Nephron (organoid): ENCODE measurements at regions not wholly inside any gene's neighbourhood (a gene's known extent, or its start where the extent isn't known, plus 50 kb on each side); places are given as distances from the start of the nearest gene placed in this dataset.

ENCODE experiments used
- H3K27ac Mint-ChIP-seq, 3 experiments: 2 replicates each; pipeline ENCODE4 v1.8.0; 2020; ENCODE audit warnings: mixed read lengths in 3 of 3, mild to moderate bottlenecking in 2 of 3, moderate library complexity in 1 of 3
- H3K27me3 Mint-ChIP-seq: 2 replicates; pipeline ENCODE4 v1.8.0; 2021; ENCODE audit warnings: low read depth, mild to moderate bottlenecking, moderate library complexity, mixed read lengths
- H3K36me3 Mint-ChIP-seq: 2 replicates; pipeline ENCODE4 v1.8.0; 2020; ENCODE audit warnings: low read depth, mixed read lengths
- H3K4me1 Mint-ChIP-seq: 2 replicates; pipeline ENCODE4 v1.8.0; 2020; ENCODE audit warnings: mixed read lengths
- H3K4me3 Mint-ChIP-seq, 3 experiments: 2 replicates each; pipeline ENCODE4 v1.8.0; 2020; ENCODE audit warnings: mild to moderate bottlenecking in 3 of 3, mixed read lengths in 3 of 3, moderate library complexity in 2 of 3
- H3K9me3 Mint-ChIP-seq: 2 replicates; pipeline ENCODE4 v1.8.0; 2020; ENCODE audit warnings: mixed read lengths
- CTCF ChIP-seq, 3 experiments: fragments of 200-600 bp; sonication (generic); IDR thresholded peaks; one replicate each; pipeline ENCODE4 v1.5.0; 2021; ENCODE audit warnings: antibody characterized with exemption in 3 of 3; ENCODE audit not compliant: unreplicated experiment in 3 of 3

- Mint-ChIP-seq H3K4me3 (no peak overlapping the region), H3K4me1 (no peaks in the 10 kb centered on the region), H3K9me3 (no peaks in the 10 kb centered on the region), H3K27me3 (no peaks in the 10 kb centered on the region), H3K27ac (no peak overlapping the region), H3K36me3 (no peaks in the 10 kb centered on the region)
- no peak for TF ChIP-seq CTCF (IDR thresholded peaks at IDR 0.05; ENCODE audit: unreplicated experiment in 3 of 3)
Observed at GRCh38 chr13:63206461-63206860, 1790.8 kb upstream of the PCDH20 start.

GRCh38 chr13:63201493-63201892, 1785.8 kb upstream of the PCDH20 start:
- no peaks in the 10 kb centered on the region for H3K9me3 Mint-ChIP-seq
- H3K27ac Mint-ChIP-seq, result no peak overlapping the region
- H3K27me3 Mint-ChIP-seq, result no peaks in the 10 kb centered on the region
- H3K4me1 Mint-ChIP-seq, result no peaks in the 10 kb centered on the region
- no peaks in the 10 kb centered on the region for H3K36me3 Mint-ChIP-seq
- no peak for TF ChIP-seq CTCF (IDR thresholded peaks at IDR 0.05; ENCODE audit: unreplicated experiment in 3 of 3)
- H3K4me3 Mint-ChIP-seq, result no peak overlapping the region

GRCh38 chr13:63199508-63199907, 1783.9 kb upstream of the PCDH20 start:
- no peak overlapping the region for H3K4me3 Mint-ChIP-seq
- no peak for TF ChIP-seq CTCF (IDR thresholded peaks at IDR 0.05; ENCODE audit: unreplicated experiment in 3 of 3)

GRCh38 chr13:63198071-63198470, 1782.4 kb upstream of the PCDH20 start:
- no peaks in the 10 kb centered on the region for H3K36me3 Mint-ChIP-seq
- H3K9me3 Mint-ChIP-seq, result no peaks in the 10 kb centered on the region
- no peaks in the 10 kb centered on the region for H3K27me3 Mint-ChIP-seq
- no peak overlapping the region for H3K27ac Mint-ChIP-seq
- H3K4me1 Mint-ChIP-seq, result no peaks in the 10 kb centered on the region
- H3K4me3 Mint-ChIP-seq, result no peak overlapping the region
- no peak for TF ChIP-seq CTCF (IDR thresholded peaks at IDR 0.05; ENCODE audit: unreplicated experiment in 3 of 3)

More at GRCh38 chr13:63199508-63199907, 1783.9 kb upstream of the PCDH20 start:
- Mint-ChIP-seq H3K27me3 (no peaks in the 10 kb centered on the region), H3K4me1 (no peaks in the 10 kb centered on the region), H3K36me3 (no peaks in the 10 kb centered on the region), H3K9me3 (no peaks in the 10 kb centered on the region), H3K27ac (no peak overlapping the region)

GRCh38 chr13:63195726-63196125, 1780.1 kb upstream of the PCDH20 start:
- H3K27ac Mint-ChIP-seq, result no peak overlapping the region
- no peak for TF ChIP-seq CTCF (IDR thresholded peaks at IDR 0.05; ENCODE audit: unreplicated experiment in 3 of 3)
- no peaks in the 10 kb centered on the region for H3K27me3 Mint-ChIP-seq
- H3K4me1 Mint-ChIP-seq, result no peaks in the 10 kb centered on the region
- H3K4me3 Mint-ChIP-seq, result no peak overlapping the region
- H3K9me3 Mint-ChIP-seq, result no peaks in the 10 kb centered on the region
- H3K36me3 Mint-ChIP-seq, result no peaks in the 10 kb centered on the region

GRCh38 chr13:63190742-63191141, 1775.1 kb upstream of the PCDH20 start:
- no peaks in the 10 kb centered on the region for H3K27me3 Mint-ChIP-seq
- no peak overlapping the region for H3K27ac Mint-ChIP-seq
- no peak for TF ChIP-seq CTCF (IDR thresholded peaks at IDR 0.05; ENCODE audit: unreplicated experiment in 3 of 3)
- no peaks in the 10 kb centered on the region for H3K36me3 Mint-ChIP-seq
- H3K4me1 Mint-ChIP-seq, result no peaks in the 10 kb centered on the region
- H3K9me3 Mint-ChIP-seq, result no peaks in the 10 kb centered on the region
- H3K4me3 Mint-ChIP-seq, result no peak overlapping the region
